GM21526 (cell line): ENCODE measurements at regions not wholly inside any gene's neighbourhood (a gene's known extent, or its start where the extent isn't known, plus 50 kb on each side); places are given as distances from the start of the nearest gene placed in this dataset.

ENCODE experiments used
- ATAC-seq: cut with Tn5 transposase; IDR thresholded peaks from one replicate; pipeline ENCODE4 v1.9.1; 2021; ENCODE audit warnings: moderate library complexity; ENCODE audit not compliant: unreplicated experiment, low FRiP score

GRCh38 chr14:62079038-62079437, 316.8 kb downstream of the SNAPC1 start:
- ATAC-seq, result peak; percentile 45

- ATAC-seq, result peak; percentile 92
Measured at GRCh38 chr14:62081012-62081612, 318.9 kb downstream of the SNAPC1 start.

GRCh38 chr14:62081951-62082350, 319.7 kb downstream of the SNAPC1 start:
- no peak for ATAC-seq

- ATAC-seq, result no peak
Measured at GRCh38 chr14:62082779-62083178, 320.6 kb downstream of the SNAPC1 start.

GRCh38 chr14:62084020-62084419, 321.8 kb downstream of the SNAPC1 start:
- ATAC-seq, result no peak

GRCh38 chr14:62087191-62087590, 325.0 kb downstream of the SNAPC1 start:
- ATAC-seq, result no peak

- ATAC-seq, result no peak
Measured at GRCh38 chr14:62093736-62094135, 331.5 kb downstream of the SNAPC1 start.

- ATAC-seq, result no peak
Measured at GRCh38 chr14:62097072-62097471, 334.9 kb downstream of the SNAPC1 start.

GRCh38 chr14:62097824-62098223, 335.6 kb downstream of the SNAPC1 start:
- ATAC-seq, result no peak

- no peak for ATAC-seq
Measured at GRCh38 chr14:62098357-62098756, 336.1 kb downstream of the SNAPC1 start.

- ATAC-seq, result no peak
Measured at GRCh38 chr14:62099091-62099490, 336.9 kb downstream of the SNAPC1 start.

GRCh38 chr14:62101189-62101588, 339.0 kb downstream of the SNAPC1 start:
- no peak for ATAC-seq

GRCh38 chr14:62101673-62102348, 339.6 kb downstream of the SNAPC1 start:
- no peak for ATAC-seq

GRCh38 chr14:62102349-62102725, 340.1 kb downstream of the SNAPC1 start:
- no peak for ATAC-seq

GRCh38 chr14:62103464-62103863, 341.2 kb downstream of the SNAPC1 start:
- no peak for ATAC-seq

GRCh38 chr14:62110941-62111340, 348.7 kb downstream of the SNAPC1 start:
- ATAC-seq, result no peak

GRCh38 chr14:62117010-62117750, 355.0 kb downstream of the SNAPC1 start:
- peak; percentile 96 for ATAC-seq

GRCh38 chr14:62117751-62118105, 355.5 kb downstream of the SNAPC1 start:
- no peak for ATAC-seq

- peak; percentile 50 for ATAC-seq
Measured at GRCh38 chr14:62118461-62118860, 356.2 kb downstream of the SNAPC1 start.

GRCh38 chr14:62118871-62119270, 356.7 kb downstream of the SNAPC1 start:
- peak; percentile 26 for ATAC-seq

GRCh38 chr14:62123961-62124360, 361.7 kb downstream of the SNAPC1 start:
- peak; percentile 57 for ATAC-seq

GRCh38 chr14:62125793-62126192, 363.6 kb downstream of the SNAPC1 start:
- ATAC-seq, result no peak
